H1 (cell line): ENCODE measurements at regions not wholly inside any gene's neighbourhood (a gene's known extent, or its start where the extent isn't known, plus 50 kb on each side); places are given as distances from the start of the nearest gene placed in this dataset.
A peak's percentile ranks its signal among the peaks of the same experiment; 100 is the strongest.

Experiments used
- CEBPB ChIP-seq: IDR thresholded peaks from 2 replicates; pipeline ENCODE4 v1.6.1; 2012; ENCODE audit warnings: low read depth, low read length
- CHD7 ChIP-seq: fragments of 300-600 bp; sonication (generic); IDR thresholded peaks from 2 replicates; pipeline ENCODE4 v1.7.1; 2012; ENCODE audit warnings: low read length, moderate library complexity, mild to moderate bottlenecking, inconsistent platforms; ENCODE audit not compliant: insufficient replicate concordance
- RFX5 ChIP-seq: IDR thresholded peaks from 2 replicates; pipeline ENCODE4 v1.6.1; 2011; ENCODE audit warnings: low read depth, low read length, improper control_type of control experiment, borderline replicate concordance
- SP4 ChIP-seq: IDR thresholded peaks from 2 replicates; pipeline ENCODE4 v1.6.1; 2012; ENCODE audit warnings: low read length, inconsistent platforms
- YY1 ChIP-seq: IDR thresholded peaks from 2 replicates; pipeline ENCODE4 v1.6.1; 2011; ENCODE audit warnings: low read depth, mild to moderate bottlenecking, low read length

GRCh38 chr4:135833529-135833928, 1631.9 kb upstream of the PABPC4L start (continued):
- TF ChIP-seq CHD7: no peak
- no peak for TF ChIP-seq YY1
- TF ChIP-seq CEBPB: peak; percentile 43; the same call in 1 of the 2 replicates
- no peak for TF ChIP-seq RFX5
- no peak for TF ChIP-seq SP4
